HFF-Myc (cell line): ENCODE measurements at regions not wholly inside any gene's neighbourhood (a gene's known extent, or its start where the extent isn't known, plus 50 kb on each side); places are given as distances from the start of the nearest gene placed in this dataset.

Source experiments
- DNase-seq: peaks from one replicate; pipeline ENCODE4 v3.0.0-alpha.2; 2011; ENCODE audit warnings: low read depth; ENCODE audit errors: extremely low read depth
- H3K4me3 ChIP-seq: replicated peaks from 2 replicates; pipeline ENCODE4 v1.5.1; 2011; ENCODE audit warnings: low read depth, mild to moderate bottlenecking, control low read depth, low read length
- TF ChIP-seq, protein P1 (sequence below): IDR thresholded peaks from 2 replicates; pipeline ENCODE4 v1.5.1; 2012; ENCODE audit warnings: mild to moderate bottlenecking, low read depth, low read length, control low read depth; ENCODE audit errors: missing control alignments

DNA sequence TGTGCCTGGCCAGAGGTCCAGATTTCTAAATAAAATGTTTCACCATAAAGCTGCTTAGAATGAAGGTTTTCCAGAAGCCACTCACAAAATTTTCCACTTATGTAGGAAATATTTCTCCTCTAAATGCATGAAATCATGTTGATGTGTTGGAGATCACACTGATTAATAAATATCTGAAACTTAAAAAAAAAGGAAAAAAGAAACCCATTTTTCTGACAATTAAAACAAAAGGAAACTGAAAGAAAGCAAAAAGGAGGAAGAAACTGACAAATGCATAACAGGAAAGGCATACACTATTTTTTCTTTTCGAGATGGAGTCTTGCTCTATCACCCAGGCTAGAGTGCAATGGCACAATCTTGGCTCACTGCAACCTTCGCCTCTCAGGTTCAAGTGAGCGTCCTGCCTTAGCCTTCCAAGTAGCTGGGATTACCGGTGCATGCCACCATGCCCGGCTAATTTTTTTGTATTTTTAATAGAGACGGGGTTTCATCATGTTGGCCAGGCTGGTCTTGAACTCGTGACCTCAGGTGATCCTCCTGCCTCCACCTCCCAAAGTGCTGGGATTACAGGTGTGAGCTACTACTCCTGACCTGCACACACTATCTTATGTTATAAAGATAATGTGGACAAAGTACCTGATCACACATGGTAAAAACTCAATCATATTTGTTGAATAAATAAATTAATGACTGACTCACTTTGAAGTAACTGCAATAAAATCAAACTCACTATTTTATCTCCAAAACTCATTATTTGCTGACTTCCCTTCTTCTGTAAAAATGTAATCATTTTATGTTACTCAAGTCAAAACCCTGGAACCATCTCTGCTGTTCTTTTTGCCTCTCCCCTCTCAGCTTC lies 149.8 kb upstream of the NR5A2 start:
- TF ChIP-seq, protein P1, sequence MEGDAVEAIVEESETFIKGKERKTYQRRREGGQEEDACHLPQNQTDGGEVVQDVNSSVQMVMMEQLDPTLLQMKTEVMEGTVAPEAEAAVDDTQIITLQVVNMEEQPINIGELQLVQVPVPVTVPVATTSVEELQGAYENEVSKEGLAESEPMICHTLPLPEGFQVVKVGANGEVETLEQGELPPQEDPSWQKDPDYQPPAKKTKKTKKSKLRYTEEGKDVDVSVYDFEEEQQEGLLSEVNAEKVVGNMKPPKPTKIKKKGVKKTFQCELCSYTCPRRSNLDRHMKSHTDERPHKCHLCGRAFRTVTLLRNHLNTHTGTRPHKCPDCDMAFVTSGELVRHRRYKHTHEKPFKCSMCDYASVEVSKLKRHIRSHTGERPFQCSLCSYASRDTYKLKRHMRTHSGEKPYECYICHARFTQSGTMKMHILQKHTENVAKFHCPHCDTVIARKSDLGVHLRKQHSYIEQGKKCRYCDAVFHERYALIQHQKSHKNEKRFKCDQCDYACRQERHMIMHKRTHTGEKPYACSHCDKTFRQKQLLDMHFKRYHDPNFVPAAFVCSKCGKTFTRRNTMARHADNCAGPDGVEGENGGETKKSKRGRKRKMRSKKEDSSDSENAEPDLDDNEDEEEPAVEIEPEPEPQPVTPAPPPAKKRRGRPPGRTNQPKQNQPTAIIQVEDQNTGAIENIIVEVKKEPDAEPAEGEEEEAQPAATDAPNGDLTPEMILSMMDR, result no peak
- H3K4me3 ChIP-seq, result no peak overlapping the region
- DNase-seq, result no peak

DNA sequence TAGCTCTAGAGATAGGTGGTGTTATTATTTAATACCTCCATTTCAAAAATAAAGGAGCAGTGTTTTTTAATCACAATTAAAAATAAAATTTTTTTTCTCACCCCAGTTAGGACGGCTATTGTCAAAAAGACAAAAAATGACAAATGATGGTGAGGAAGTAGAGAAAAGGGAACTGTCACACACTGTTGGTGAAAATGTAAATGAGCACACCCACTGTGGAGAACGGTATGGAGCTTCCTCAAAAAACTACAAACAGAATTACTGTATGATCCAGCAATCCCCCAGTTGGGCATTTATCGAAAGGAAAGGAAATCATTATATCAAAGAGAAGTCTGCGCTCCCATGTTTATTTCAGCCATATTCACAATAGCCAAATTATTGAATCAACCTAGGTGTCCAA lies 148.7 kb upstream of the NR5A2 start:
- TF ChIP-seq, protein P1, result no peak
- DNase-seq, result no peak
- no peak overlapping the region for H3K4me3 ChIP-seq

DNA sequence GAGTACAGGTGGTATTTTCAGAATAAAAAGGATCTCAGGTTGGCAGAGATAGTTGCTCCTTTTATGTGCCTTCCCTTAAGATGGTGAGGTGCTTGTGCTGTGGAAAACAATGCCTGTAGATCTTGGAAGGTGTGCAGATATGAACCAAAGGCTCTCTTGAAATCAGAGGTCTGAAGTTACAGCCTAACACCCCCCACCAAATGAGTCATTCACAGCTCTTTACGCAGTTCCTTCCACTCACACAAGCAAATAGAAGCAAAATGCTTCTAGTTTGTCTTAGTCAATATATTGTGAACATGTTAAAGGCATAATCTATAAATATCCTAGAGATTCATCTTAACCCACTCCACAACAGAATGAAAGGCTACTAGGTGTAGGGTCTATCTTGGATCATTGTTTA lies 128.9 kb upstream of the NR5A2 start:
- H3K4me3 ChIP-seq, result no peak overlapping the region
- DNase-seq, result no peak
- TF ChIP-seq, protein P1, result no peak

DNA sequence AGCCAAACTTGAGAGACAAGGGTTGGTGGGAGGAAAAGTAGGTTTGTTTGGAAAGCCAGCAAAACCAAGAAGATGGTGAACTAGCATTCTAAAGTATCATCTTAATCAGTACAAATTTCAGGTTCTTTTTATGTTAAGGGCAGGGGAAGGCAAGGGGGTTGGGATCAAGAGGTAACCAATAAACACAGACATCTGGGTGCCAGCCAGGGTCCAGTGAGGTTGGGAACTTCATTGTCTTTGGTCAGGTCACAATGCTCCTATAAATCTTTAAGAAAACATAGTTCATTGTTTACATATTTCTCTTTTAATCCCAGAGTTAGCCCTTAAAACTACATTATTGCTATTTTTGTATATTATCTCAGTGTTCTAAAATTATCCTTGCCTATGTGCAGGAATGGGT lies 126.2 kb upstream of the NR5A2 start:
- no peak overlapping the region for H3K4me3 ChIP-seq
- TF ChIP-seq, protein P1, result no peak
- no peak for DNase-seq

DNA sequence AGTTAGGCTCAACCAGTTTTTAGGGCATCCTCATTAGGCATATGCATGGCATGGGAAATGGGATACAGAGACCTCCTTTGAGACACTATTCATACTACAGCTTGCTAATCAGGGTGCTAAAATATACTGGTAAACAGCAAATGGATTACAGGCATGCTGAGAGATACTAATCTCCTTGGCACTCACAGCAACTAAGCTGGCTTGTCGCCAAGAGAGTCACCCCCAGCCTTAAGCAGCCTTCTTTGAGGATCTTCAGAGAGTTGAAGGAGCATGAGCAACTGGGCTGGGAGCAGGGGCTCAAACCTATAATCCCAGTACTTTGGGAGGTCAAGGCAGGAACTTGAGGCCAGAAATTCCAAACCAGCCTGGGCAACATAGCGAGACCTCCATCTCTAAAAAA lies 120.1 kb upstream of the NR5A2 start:
- DNase-seq, result no peak

DNA sequence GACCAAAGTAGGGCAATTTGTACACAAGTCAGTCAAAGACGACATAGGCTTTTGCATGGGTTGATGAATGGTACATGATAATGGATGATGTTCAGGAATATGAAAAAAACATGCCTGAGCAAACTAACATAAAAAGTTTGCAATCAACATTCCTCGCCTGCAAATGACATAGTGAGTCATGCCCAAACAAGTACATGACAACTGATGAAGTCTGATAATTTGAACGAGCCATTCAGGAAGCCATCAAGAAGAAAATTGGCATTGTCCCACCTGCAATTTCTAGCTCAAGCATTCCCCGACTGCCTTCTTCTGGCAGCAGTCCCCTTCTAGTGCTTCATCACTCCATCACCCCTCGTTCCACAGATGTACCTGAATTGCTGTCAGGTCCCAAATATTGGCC lies 118.4 kb upstream of the NR5A2 start:
- H3K4me3 ChIP-seq, result no peak overlapping the region
- TF ChIP-seq, protein P1, result no peak
- no peak for DNase-seq

More for the DNA sequence above, 120.1 kb upstream of the NR5A2 start:
- TF ChIP-seq, protein P1, result no peak
- H3K4me3 ChIP-seq, result no peak overlapping the region
